Astrocyte (in vitro differentiated cells and primary cell): ENCODE measurements at regions not wholly inside any gene's neighbourhood (a gene's known extent, or its start where the extent isn't known, plus 50 kb on each side); places are given as distances from the start of the nearest gene placed in this dataset.

Source experiments
- EZH2 ChIP-seq: IDR thresholded peaks from 2 replicates; pipeline ENCODE4 v1.6.1; 2012; ENCODE audit warnings: mild to moderate bottlenecking, low read length, inconsistent platforms; ENCODE audit not compliant: insufficient read depth
- TF ChIP-seq, protein P1 (sequence below): IDR thresholded peaks from 2 replicates; pipeline ENCODE4 v1.5.1; 2011; ENCODE audit warnings: low read depth, mild to moderate bottlenecking, inconsistent platforms, low read length, moderate library complexity; ENCODE audit not compliant: insufficient read depth

DNA sequence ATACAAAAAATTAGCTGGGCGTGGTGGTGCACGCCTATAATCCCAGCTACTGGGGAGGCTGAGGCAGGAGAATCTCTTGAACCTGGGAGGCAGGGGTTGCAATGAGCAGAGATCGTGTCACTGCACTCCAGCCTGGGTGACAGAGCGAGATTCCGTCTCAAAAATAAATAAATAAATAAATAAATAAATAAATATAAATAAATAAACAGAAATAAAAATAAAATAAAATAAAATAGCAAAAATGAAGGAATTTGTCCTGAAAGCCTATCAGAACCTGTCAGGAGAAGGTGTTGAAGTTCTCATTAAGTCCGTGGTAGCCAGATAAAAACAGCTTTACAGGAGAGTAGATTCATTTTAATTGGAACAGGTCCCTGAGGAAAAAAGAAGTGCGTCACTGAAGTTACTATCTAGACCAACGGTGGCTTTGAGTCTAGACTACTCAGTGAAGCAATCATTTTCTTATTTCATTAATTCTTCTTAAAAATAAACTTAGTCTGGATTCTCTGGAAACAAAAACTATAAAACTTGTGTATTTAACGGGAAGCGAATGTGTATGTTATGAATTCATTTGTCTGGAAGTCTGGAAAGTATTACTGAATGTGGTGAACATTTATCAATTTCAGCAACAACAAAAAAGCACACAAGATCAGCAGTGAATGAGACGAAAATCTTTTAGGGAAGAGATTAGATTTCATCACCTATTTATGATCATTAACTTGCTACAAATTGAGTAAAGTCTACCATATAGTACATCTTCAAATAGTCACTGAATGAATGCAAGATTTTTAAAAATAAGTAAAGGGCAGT, 248.5 kb upstream of the PDE3A start:
- TF ChIP-seq, protein P1, sequence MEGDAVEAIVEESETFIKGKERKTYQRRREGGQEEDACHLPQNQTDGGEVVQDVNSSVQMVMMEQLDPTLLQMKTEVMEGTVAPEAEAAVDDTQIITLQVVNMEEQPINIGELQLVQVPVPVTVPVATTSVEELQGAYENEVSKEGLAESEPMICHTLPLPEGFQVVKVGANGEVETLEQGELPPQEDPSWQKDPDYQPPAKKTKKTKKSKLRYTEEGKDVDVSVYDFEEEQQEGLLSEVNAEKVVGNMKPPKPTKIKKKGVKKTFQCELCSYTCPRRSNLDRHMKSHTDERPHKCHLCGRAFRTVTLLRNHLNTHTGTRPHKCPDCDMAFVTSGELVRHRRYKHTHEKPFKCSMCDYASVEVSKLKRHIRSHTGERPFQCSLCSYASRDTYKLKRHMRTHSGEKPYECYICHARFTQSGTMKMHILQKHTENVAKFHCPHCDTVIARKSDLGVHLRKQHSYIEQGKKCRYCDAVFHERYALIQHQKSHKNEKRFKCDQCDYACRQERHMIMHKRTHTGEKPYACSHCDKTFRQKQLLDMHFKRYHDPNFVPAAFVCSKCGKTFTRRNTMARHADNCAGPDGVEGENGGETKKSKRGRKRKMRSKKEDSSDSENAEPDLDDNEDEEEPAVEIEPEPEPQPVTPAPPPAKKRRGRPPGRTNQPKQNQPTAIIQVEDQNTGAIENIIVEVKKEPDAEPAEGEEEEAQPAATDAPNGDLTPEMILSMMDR = no peak
- no peak for TF ChIP-seq EZH2
